ENCODE measurements at regions not wholly inside any gene's neighbourhood (a gene's known extent, or its start where the extent isn't known, plus 50 kb on each side); places are given as distances from the start of the nearest gene placed in this dataset.

- H3K9me3 ChIP-seq (ENCODE audit: insufficient read depth, low read depth, low read length): no peaks in the 10 kb centered on the region
- H4K20me1 ChIP-seq (ENCODE audit: insufficient read depth, low read length, poor library complexity, severe bottlenecking): no peaks in the 10 kb centered on the region
- no peak overlapping the region for H3K9ac ChIP-seq (ENCODE audit: low read depth, low read length, poor library complexity, severe bottlenecking)
- TF ChIP-seq EZH2phosphoT487 (IDR thresholded peaks at IDR 0.05; ENCODE audit: borderline replicate concordance) (no peak), CTCF (conservative IDR thresholded peaks at IDR 0.05; ENCODE audit: low read length) (no peak)
- H3K4me2 ChIP-seq (ENCODE audit: low read depth, low read length, poor library complexity, severe bottlenecking): no peak overlapping the region
- no peak overlapping the region for H3K4me3 ChIP-seq (ENCODE audit: low read length, poor library complexity, severe bottlenecking)
- no peaks in the 10 kb centered on the region for H3F3A ChIP-seq (ENCODE audit: low read depth)
- H3K27me3 ChIP-seq (ENCODE audit: insufficient read depth, low read length, poor library complexity, severe bottlenecking): no peaks in the 10 kb centered on the region
- no peaks in the 10 kb centered on the region for H3K9me2 ChIP-seq (replicated peaks; ENCODE audit: low read depth, low read length)
- no peaks in the 10 kb centered on the region for H3K79me2 ChIP-seq (ENCODE audit: insufficient read depth, low read length)
- no peaks in the 10 kb centered on the region for H3K36me3 ChIP-seq (ENCODE audit: insufficient read depth, low read length)
- no peaks in the 10 kb centered on the region for H3K4me1 ChIP-seq (ENCODE audit: insufficient read depth, low read length, poor library complexity, severe bottlenecking)
- no peak overlapping the region for H2AFZ ChIP-seq (ENCODE audit: low read length)
These were observed 114.5 kb upstream of the IRX1 start for GRCh38 chr5:3481175-3481574.

- Histone ChIP-seq H4K20me1 (ENCODE audit: insufficient read depth, low read length, poor library complexity, severe bottlenecking) (no peaks in the 10 kb centered on the region), H3K4me2 (ENCODE audit: low read depth, low read length, poor library complexity, severe bottlenecking) (no peak overlapping the region), H3K4me1 (ENCODE audit: insufficient read depth, low read length, poor library complexity, severe bottlenecking) (no peaks in the 10 kb centered on the region), H3K36me3 (ENCODE audit: insufficient read depth, low read length) (no peaks in the 10 kb centered on the region), H3K9me2 (replicated peaks; ENCODE audit: low read depth, low read length) (no peaks in the 10 kb centered on the region), H3F3A (ENCODE audit: low read depth) (no peaks in the 10 kb centered on the region), H3K4me3 (ENCODE audit: low read length, poor library complexity, severe bottlenecking) (no peak overlapping the region), H3K27me3 (ENCODE audit: insufficient read depth, low read length, poor library complexity, severe bottlenecking) (no peaks in the 10 kb centered on the region), H3K9ac (ENCODE audit: low read depth, low read length, poor library complexity, severe bottlenecking) (no peak overlapping the region), H2AFZ (ENCODE audit: low read length) (no peak overlapping the region), H3K9me3 (ENCODE audit: insufficient read depth, low read depth, low read length) (no peaks in the 10 kb centered on the region), H3K79me2 (ENCODE audit: insufficient read depth, low read length) (no peaks in the 10 kb centered on the region)
- no peak for TF ChIP-seq CTCF (conservative IDR thresholded peaks at IDR 0.05; ENCODE audit: low read length)
- no peak for TF ChIP-seq EZH2phosphoT487 (IDR thresholded peaks at IDR 0.05; ENCODE audit: borderline replicate concordance)
These were observed 120.0 kb upstream of the IRX1 start for GRCh38 chr5:3475674-3476073.

GRCh38 chr5:3466392-3466791, 129.2 kb upstream of the IRX1 start:
- H3F3A ChIP-seq (ENCODE audit: low read depth): no peaks in the 10 kb centered on the region
- no peak overlapping the region for H2AFZ ChIP-seq (ENCODE audit: low read length)
- no peak overlapping the region for H3K4me3 ChIP-seq (ENCODE audit: low read length, poor library complexity, severe bottlenecking)
- no peaks in the 10 kb centered on the region for H3K36me3 ChIP-seq (ENCODE audit: insufficient read depth, low read length)
- H3K27me3 ChIP-seq (ENCODE audit: insufficient read depth, low read length, poor library complexity, severe bottlenecking): no peaks in the 10 kb centered on the region
- no peak overlapping the region for H3K9ac ChIP-seq (ENCODE audit: low read depth, low read length, poor library complexity, severe bottlenecking)
- H3K4me2 ChIP-seq (ENCODE audit: low read depth, low read length, poor library complexity, severe bottlenecking): no peak overlapping the region
- H3K4me1 ChIP-seq (ENCODE audit: insufficient read depth, low read length, poor library complexity, severe bottlenecking): no peaks in the 10 kb centered on the region
- no peaks in the 10 kb centered on the region for H3K79me2 ChIP-seq (ENCODE audit: insufficient read depth, low read length)
- no peaks in the 10 kb centered on the region for H4K20me1 ChIP-seq (ENCODE audit: insufficient read depth, low read length, poor library complexity, severe bottlenecking)
- no peaks in the 10 kb centered on the region; the same call in 1 of the 2 replicates for H3K9me3 ChIP-seq (ENCODE audit: insufficient read depth, low read depth, low read length)
- H3K9me2 ChIP-seq (replicated peaks; ENCODE audit: low read depth, low read length): no peaks in the 10 kb centered on the region
- no peak for TF ChIP-seq CTCF (conservative IDR thresholded peaks at IDR 0.05; ENCODE audit: low read length)
- no peak for TF ChIP-seq EZH2phosphoT487 (IDR thresholded peaks at IDR 0.05; ENCODE audit: borderline replicate concordance)

Measured in Loucy (cell line).